GM21825 (cell line): ENCODE measurements at regions not wholly inside any gene's neighbourhood (a gene's known extent, or its start where the extent isn't known, plus 50 kb on each side); places are given as distances from the start of the nearest gene placed in this dataset.
"Not testable (repeated sequence)": the region's sequence is repeated elsewhere in the genome, so short reads cannot be mapped to it uniquely, and the experiment has no call there.

Experiments
- ATAC-seq: cut with Tn5 transposase; IDR thresholded peaks from one replicate; pipeline ENCODE4 v1.9.1; 2021; ENCODE audit warnings: mild to moderate bottlenecking, moderate library complexity; ENCODE audit not compliant: unreplicated experiment

- no peak for ATAC-seq
Measured at GRCh38 chr3:24683633-24684384, 189.2 kb upstream of the THRB start.

- ATAC-seq = no peak
Measured at GRCh38 chr3:24684506-24685023, 189.9 kb upstream of the THRB start.

GRCh38 chr3:24686808-24687207 lies 192.2 kb upstream of the THRB start:
- ATAC-seq = no peak

- no peak for ATAC-seq
Measured at GRCh38 chr3:24687671-24688070, 193.0 kb upstream of the THRB start.

GRCh38 chr3:24688446-24689148 lies 193.9 kb upstream of the THRB start:
- no peak for ATAC-seq

- ATAC-seq = no peak
Measured at GRCh38 chr3:24689353-24689752, 194.7 kb upstream of the THRB start.

GRCh38 chr3:24690777-24691176 lies 196.1 kb upstream of the THRB start:
- no peak for ATAC-seq

GRCh38 chr3:24699078-24699477 lies 204.4 kb upstream of the THRB start:
- ATAC-seq = not testable (repeated sequence)

- ATAC-seq = no peak
Measured at GRCh38 chr3:24704496-24704895, 209.8 kb upstream of the THRB start.

GRCh38 chr3:24707936-24708335 lies 213.3 kb upstream of the THRB start:
- ATAC-seq = no peak

GRCh38 chr3:24709956-24710355 lies 215.3 kb upstream of the THRB start:
- ATAC-seq = no peak

GRCh38 chr3:24713516-24713915 lies 218.9 kb upstream of the THRB start:
- ATAC-seq = no peak

- no peak for ATAC-seq
Measured at GRCh38 chr3:24714436-24714835, 219.8 kb upstream of the THRB start.

GRCh38 chr3:24715171-24715792 lies 220.6 kb upstream of the THRB start:
- ATAC-seq = no peak

GRCh38 chr3:24722087-24722486 lies 227.4 kb upstream of the THRB start:
- no peak for ATAC-seq

GRCh38 chr3:24725514-24726255 lies 231.0 kb upstream of the THRB start:
- no peak for ATAC-seq

GRCh38 chr3:24726423-24726822 lies 231.8 kb upstream of the THRB start:
- no peak for ATAC-seq

- ATAC-seq = no peak
Measured at GRCh38 chr3:24730173-24730572, 235.5 kb upstream of the THRB start.

GRCh38 chr3:24734019-24734418 lies 239.4 kb upstream of the THRB start:
- ATAC-seq = no peak

- no peak for ATAC-seq
Measured at GRCh38 chr3:24736701-24737100, 242.1 kb upstream of the THRB start.

GRCh38 chr3:24740326-24740725 lies 245.7 kb upstream of the THRB start:
- no peak for ATAC-seq
